B cell (primary cell): ENCODE measurements at regions not wholly inside any gene's neighbourhood (a gene's known extent, or its start where the extent isn't known, plus 50 kb on each side); places are given as distances from the start of the nearest gene placed in this dataset.

ENCODE experiments used
- CTCF ChIP-seq: fragments of 200-600 bp; IDR thresholded peaks from one replicate; pipeline ENCODE4 v1.8.0; 2022; ENCODE audit warnings: antibody characterized with exemption, mild to moderate bottlenecking
- EZH2 ChIP-seq: IDR thresholded peaks from 2 replicates; pipeline ENCODE4 v1.6.1; 2012; ENCODE audit warnings: borderline replicate concordance, low read depth, mild to moderate bottlenecking, moderate library complexity, low read length; ENCODE audit not compliant: insufficient read depth, poor library complexity, severe bottlenecking

- TF ChIP-seq CTCF, result no peak
- no peak for TF ChIP-seq EZH2
Measured at GRCh38 chr6:95321126-95321525, 256.2 kb upstream of the MANEA start.
